AG09309 (cell line): ENCODE measurements at regions not wholly inside any gene's neighbourhood (a gene's known extent, or its start where the extent isn't known, plus 50 kb on each side); places are given as distances from the start of the nearest gene placed in this dataset.

ENCODE experiments used
- DNase-seq: peaks from one replicate; pipeline ENCODE4 v3.0.0-alpha.2; 2010; ENCODE audit warnings: low read depth
- H3K4me3 ChIP-seq: 2 replicates; pipeline ENCODE4 v1.5.1; 2011; ENCODE audit warnings: mild to moderate bottlenecking, low read depth, low read length, moderate library complexity; ENCODE audit not compliant: control insufficient read depth
- CTCF ChIP-seq: IDR thresholded peaks from 2 replicates; pipeline ENCODE4 v1.5.1; 2011; ENCODE audit warnings: mild to moderate bottlenecking, low read depth, low read length, inconsistent platforms; ENCODE audit not compliant: insufficient read depth, control insufficient read depth; ENCODE audit errors: missing control alignments

DNA sequence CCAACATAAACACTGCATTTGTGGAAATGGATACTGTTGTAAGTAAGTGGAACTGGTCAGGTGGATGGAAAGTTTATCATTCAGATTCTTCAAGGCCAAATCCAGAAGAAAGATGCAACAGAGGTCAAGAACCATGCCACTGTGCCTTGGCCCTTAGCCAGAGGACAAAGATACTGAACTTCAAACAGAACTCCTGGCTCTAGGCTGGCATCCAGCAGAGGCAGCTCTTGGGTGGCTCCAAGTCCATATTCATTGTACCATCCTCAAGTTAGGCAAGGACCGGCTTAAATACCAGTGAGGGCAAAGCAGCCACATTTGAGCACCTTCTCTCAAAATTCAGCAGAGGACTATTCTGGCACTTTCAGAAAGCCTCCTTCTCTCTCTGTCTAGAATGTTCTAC lies 53.2 kb downstream of the DNAAF9 start:
- H3K4me3 ChIP-seq: no peak overlapping the region
- DNase-seq: no peak
- TF ChIP-seq CTCF: no peak

DNA sequence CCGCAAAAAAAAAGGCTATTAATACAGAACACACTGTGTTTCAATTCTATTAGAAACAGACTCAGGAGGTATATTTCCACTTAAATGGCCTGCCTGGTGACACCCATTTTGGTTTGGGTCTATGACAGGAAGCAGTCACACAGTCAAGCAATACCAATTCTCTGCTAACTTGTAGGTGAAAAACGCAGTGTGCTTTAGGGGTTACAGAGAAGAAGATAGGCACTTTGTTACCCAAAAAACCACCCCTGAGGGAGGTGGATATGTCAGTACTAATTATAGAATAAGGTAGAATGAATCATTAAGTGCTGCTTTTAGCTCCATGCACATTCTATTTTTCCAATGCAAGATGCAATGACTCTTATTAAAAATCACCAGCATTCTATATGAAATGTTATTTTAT lies 53.8 kb downstream of the DNAAF9 start:
- no peak overlapping the region for H3K4me3 ChIP-seq
- DNase-seq: no peak
- TF ChIP-seq CTCF: no peak

DNA sequence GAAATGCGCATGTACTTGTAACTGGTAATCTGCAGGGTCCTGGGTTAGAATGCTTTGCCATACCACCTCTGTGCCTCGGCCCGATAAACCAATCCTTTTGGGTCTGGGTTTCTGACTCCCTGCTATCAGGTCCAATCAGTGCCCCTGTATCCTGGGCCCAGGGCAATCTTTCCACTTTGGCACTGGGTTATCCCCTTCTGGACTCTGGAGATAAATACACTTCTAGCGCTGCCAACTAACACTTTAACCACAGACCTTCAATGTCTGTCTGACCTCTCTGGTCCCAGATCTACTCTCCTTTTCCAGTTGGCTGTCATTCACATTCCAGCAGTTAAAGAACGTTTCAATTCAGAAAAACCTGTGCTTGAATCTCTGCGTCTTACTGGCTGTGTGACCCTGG lies 55.3 kb downstream of the DNAAF9 start:
- DNase-seq: no peak
- TF ChIP-seq CTCF: no peak

DNA sequence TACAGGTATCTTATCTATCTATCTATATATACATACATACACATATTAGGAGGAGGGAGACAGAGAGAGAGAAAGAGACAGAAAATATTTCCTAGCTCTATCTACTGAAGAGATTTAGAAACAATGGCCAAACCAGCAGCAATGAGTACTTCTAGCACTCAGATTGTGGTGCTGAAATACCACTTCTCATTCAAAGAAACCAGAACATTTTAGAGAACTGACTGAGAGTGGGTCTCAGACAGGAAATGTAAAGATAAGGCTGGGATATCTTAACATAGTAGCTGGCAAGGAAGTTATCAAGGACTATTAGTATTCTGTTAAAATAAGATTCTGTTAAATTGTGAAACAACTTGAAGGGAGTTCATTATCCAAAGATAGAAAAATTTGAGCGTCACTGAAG lies 57.0 kb downstream of the DNAAF9 start:
- no peak for DNase-seq
- no peak for TF ChIP-seq CTCF
- H3K4me3 ChIP-seq: no peak overlapping the region

More for the DNA sequence above, 55.3 kb downstream of the DNAAF9 start:
- no peak overlapping the region for H3K4me3 ChIP-seq

GRCh38 chr20:3349786-3350185 lies 57.7 kb downstream of the DNAAF9 start:
- H3K4me3 ChIP-seq: no peak overlapping the region
- no peak for DNase-seq
- TF ChIP-seq CTCF: no peak

DNA sequence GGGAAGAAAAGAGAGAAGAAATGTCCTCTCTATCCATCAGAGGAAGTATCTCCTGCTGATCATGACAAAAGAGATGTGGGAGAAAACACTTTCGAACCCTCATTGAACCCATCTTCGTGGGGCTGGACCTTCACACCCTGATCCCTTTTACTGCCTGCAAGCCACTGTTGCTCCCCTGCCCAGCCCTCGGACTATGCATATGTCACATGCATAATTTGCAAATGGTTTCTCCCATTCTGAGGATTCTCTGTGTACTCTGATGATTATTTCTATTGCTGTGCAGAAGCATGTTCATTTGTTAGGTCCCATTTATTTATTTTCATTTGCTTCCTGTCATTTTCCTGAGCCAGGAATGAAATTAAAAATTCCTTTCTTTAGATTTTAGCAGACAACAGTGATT lies 64.7 kb downstream of the DNAAF9 start:
- no peak for TF ChIP-seq CTCF

DNA sequence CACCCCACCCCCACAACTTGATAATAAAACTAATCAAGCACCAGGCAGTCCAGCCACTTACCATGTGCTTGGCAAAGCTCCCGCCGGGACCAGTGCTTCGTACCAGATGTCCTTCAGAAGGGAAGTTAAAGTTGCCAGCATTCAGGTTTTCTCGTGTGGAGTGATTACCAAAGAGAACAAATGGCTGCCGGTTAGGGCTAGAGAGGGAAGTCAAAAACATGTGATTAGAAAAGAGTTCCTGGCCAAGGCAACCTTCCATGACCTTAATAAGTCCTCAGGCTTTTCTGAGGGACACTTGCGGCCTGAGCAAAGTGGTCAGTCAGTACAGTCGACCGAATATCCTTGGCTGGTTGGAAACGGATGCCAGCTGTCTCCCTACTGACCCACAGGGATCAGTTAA lies 67.0 kb downstream of the DNAAF9 start:
- H3K4me3 ChIP-seq: no peak overlapping the region
- no peak for TF ChIP-seq CTCF
- DNase-seq: no peak

More for the DNA sequence above, 64.7 kb downstream of the DNAAF9 start:
- no peak for DNase-seq
- H3K4me3 ChIP-seq: no peak overlapping the region
